Brain microvascular endothelial cell (primary cell): ENCODE measurements at regions not wholly inside any gene's neighbourhood (a gene's known extent, or its start where the extent isn't known, plus 50 kb on each side); places are given as distances from the start of the nearest gene placed in this dataset.

Experiments used
- DNase-seq: peaks from one replicate; pipeline ENCODE4 v3.0.0-alpha.2; 2020
- H3K27ac ChIP-seq: fragments of 250-450 bp; sonication (Bioruptor Pico); 2 replicates; pipeline ENCODE4 v1.5.1; 2020; ENCODE audit warnings: mild to moderate bottlenecking, moderate library complexity
- H3K27me3 ChIP-seq: fragments of 250-450 bp; sonication (Bioruptor Pico); replicated peaks from 2 replicates; pipeline ENCODE4 v1.5.1; 2020; ENCODE audit warnings: mild to moderate bottlenecking
- H3K36me3 ChIP-seq: fragments of 250-450 bp; sonication (Bioruptor Pico); replicated peaks from 2 replicates; pipeline ENCODE4 v1.5.1; 2020; ENCODE audit warnings: mild to moderate bottlenecking
- H3K4me3 ChIP-seq: 2 replicates; pipeline ENCODE4 v1.5.1; 2011; ENCODE audit warnings: low read depth, mild to moderate bottlenecking, control low read depth, low read length, moderate library complexity
- CTCF ChIP-seq: IDR thresholded peaks from 2 replicates; pipeline ENCODE4 v1.5.1; 2011; ENCODE audit warnings: low read depth, mild to moderate bottlenecking, moderate library complexity, low read length, control low read depth, inconsistent platforms; ENCODE audit errors: missing control alignments
- in situ Hi-C: cut with HindIII; loops from 2 replicates; pipeline ENCODE4 v1.10.0; 2017; ENCODE audit warnings: low sequenced_read_pairs, low pct_ligation_motif_present

- no peaks in the 10 kb centered on the region for H3K27me3 ChIP-seq
- H3K27ac ChIP-seq: no peak overlapping the region
- in situ Hi-C loops: no loop called here
- no peaks in the 10 kb centered on the region for H3K36me3 ChIP-seq
- no peak overlapping the region for H3K4me3 ChIP-seq
- DNase-seq: no peak
- TF ChIP-seq CTCF: no peak
These were observed 156.3 kb upstream of the VEGFC start for GRCh38 chr4:176949029-176949428.

GRCh38 chr4:176953021-176953420 lies 160.3 kb upstream of the VEGFC start:
- Histone ChIP-seq H3K36me3 (no peaks in the 10 kb centered on the region), H3K27ac (no peak overlapping the region), H3K27me3 (no peaks in the 10 kb centered on the region), H3K4me3 (no peak overlapping the region)
- in situ Hi-C loops: no loop called here
- no peak for DNase-seq
- TF ChIP-seq CTCF: no peak

GRCh38 chr4:176957353-176958118 lies 164.8 kb upstream of the VEGFC start:
- Histone ChIP-seq H3K27ac (no peak overlapping the region), H3K4me3 (no peak overlapping the region), H3K27me3 (no peaks in the 10 kb centered on the region), H3K36me3 (no peaks in the 10 kb centered on the region)
- in situ Hi-C loops: no loop called here
- TF ChIP-seq CTCF: no peak
- no peak for DNase-seq

- DNase-seq: no peak
- Histone ChIP-seq H3K4me3 (no peak overlapping the region), H3K36me3 (no peaks in the 10 kb centered on the region), H3K27me3 (no peaks in the 10 kb centered on the region), H3K27ac (no peak overlapping the region)
- no peak for TF ChIP-seq CTCF
- in situ Hi-C loops: no loop called here
These were observed 167.3 kb upstream of the VEGFC start for GRCh38 chr4:176959980-176960379.

- H3K4me3 ChIP-seq: no peak overlapping the region
- in situ Hi-C loops: no loop called here
- no peak for TF ChIP-seq CTCF
- DNase-seq: no peak
- H3K27ac ChIP-seq: no peak overlapping the region
- no peaks in the 10 kb centered on the region for H3K36me3 ChIP-seq
- H3K27me3 ChIP-seq: no peaks in the 10 kb centered on the region
These were observed 170.4 kb upstream of the VEGFC start for GRCh38 chr4:176963121-176963520.
